NCI-H446 (cell line): ENCODE measurements at regions not wholly inside any gene's neighbourhood (a gene's known extent, or its start where the extent isn't known, plus 50 kb on each side); places are given as distances from the start of the nearest gene placed in this dataset.
"Not testable (repeated sequence)": the region's sequence is repeated elsewhere in the genome, so short reads cannot be mapped to it uniquely, and the experiment has no call there.

Experiments used
- DNase-seq, 2 experiments: peaks; one replicate each; lab custom pipeline; 2025; lab: John Stamatoyannopoulos, UW

GRCh38 chr4:142897518-142897917 lies 51.4 kb upstream of the INPP4B start:
- DNase-seq, result not testable (repeated sequence)

DNA sequence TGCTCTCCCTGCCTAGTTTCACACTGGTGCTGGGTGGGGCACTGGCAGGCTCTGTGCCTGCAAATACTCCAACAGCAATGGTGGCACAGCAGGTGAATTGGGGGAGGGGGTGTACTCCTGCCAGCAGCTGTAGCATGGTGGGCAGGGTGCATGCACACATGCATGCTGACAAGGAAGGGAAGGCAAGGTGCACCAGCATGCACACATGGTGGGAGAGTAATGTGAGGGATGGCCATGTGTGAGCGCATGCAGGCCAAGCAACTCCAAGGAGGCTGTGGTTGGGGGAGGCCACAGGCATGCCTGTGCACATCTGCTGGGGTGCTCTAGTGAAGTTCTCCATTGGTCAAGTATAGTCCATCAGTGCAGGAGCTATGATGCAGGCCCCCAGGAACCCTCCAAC lies 54.5 kb upstream of the INPP4B start:
- no peak for DNase-seq

- peak in 1 of 2 experiments; percentile 6 for DNase-seq
Observed at GRCh38 chr4:142901166-142901662, 55.1 kb upstream of the INPP4B start.

GRCh38 chr4:142903617-142904016 lies 57.5 kb upstream of the INPP4B start:
- DNase-seq, result not testable (repeated sequence)

DNA sequence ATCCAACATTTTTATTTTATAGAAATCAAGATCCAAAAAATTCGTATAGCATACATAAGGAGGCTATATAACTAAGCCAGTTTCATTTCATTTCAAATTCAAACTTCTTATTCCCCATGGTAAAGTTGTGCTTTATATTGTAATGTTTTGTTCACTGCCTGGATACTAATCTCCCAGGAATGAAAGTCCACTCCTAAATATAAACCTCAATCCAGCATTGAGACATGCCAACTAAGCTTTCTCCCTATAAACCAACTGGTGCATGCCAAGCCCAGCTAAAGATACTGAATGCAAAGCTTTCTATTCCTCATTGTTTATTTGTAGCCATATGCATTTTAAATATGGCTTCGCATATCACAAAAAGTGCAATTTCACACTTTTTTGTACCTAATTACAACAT lies 63.8 kb upstream of the INPP4B start:
- no peak for DNase-seq

GRCh38 chr4:142913034-142913433 lies 66.9 kb upstream of the INPP4B start:
- DNase-seq, result no peak

GRCh38 chr4:142913461-142914030 lies 67.4 kb upstream of the INPP4B start:
- no peak for DNase-seq

- no peak for DNase-seq
Observed at GRCh38 chr4:142917678-142918077, 71.6 kb upstream of the INPP4B start.

GRCh38 chr4:142922720-142923119 lies 76.6 kb upstream of the INPP4B start:
- DNase-seq, result no peak

- DNase-seq, result no peak
Observed at GRCh38 chr4:142923619-142924018, 77.5 kb upstream of the INPP4B start.

DNA sequence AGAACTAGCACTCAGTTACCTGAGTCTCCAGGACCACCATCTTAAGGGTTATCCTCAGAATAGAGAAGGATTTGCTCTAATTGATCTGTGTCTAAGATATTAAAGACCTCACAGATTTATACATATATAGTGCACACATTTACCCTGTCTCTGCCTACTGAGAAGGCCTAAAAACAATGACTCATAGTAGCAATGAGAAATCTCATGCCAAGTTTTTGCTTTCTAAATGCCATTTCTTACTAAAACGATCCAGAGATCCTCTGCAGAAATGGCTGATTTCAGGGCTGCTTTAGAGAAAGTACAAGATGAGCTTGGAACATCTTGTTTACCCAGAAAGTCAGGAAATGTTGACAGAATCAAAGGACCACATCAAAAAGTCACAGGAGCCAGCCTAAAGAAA lies 79.1 kb upstream of the INPP4B start:
- no peak for DNase-seq

- DNase-seq, result no peak
Observed at GRCh38 chr4:142927721-142928120, 81.6 kb upstream of the INPP4B start.

DNA sequence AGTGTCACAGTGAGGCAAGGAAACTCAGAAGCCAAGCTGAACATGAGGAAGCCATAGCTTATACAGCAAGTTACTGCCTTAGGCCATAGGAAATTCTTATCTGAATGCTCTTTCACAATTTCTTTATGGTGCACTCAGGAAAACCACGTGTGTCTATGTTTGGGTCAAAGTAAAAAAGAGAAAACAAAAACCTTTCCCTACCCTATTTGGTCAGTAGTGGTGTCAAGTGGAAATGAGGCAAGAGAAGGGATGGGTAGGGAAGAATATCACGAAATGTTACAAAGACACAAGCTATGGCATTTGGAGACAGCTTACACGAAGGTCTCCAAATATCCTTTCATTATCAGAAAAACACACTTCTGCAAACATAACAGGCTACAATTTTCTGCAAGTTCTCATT lies 83.4 kb upstream of the INPP4B start:
- DNase-seq, result no peak

GRCh38 chr4:142933207-142933606 lies 87.1 kb upstream of the INPP4B start:
- DNase-seq, result no peak

- DNase-seq, result peak; percentile 8 to 69
Observed at GRCh38 chr4:142940425-142941330, 94.6 kb upstream of the INPP4B start.

- no peak for DNase-seq
Observed at GRCh38 chr4:142944565-142944964, 98.5 kb upstream of the INPP4B start.

GRCh38 chr4:142952821-142953580 lies 106.9 kb upstream of the INPP4B start:
- no peak for DNase-seq

- DNase-seq, result no peak
Observed at GRCh38 chr4:142954415-142954814, 108.3 kb upstream of the INPP4B start.

- no peak for DNase-seq
Observed at GRCh38 chr4:142955501-142955900, 109.4 kb upstream of the INPP4B start.

DNA sequence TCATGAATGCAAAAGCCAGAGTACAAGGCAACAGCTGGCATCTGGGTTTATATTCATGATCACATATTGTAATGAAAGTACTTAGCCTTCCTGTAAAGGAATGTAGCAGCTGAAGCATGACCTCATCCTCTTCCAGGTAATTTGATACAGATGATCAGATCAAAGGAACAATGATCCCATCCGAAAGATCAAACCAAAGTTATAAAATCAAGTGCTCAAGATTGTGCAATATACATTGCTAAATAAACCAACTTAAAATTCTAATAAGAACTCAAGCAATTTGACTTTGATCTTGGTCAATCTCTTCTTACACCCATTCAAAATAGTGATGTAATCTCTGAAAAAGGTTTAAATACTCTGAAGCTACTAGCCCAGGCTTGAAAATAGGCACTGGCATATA lies 113.1 kb upstream of the INPP4B start:
- no peak for DNase-seq

GRCh38 chr4:142960126-142960525 lies 114.0 kb upstream of the INPP4B start:
- no peak for DNase-seq

- DNase-seq, result no peak
Observed at GRCh38 chr4:142960867-142961644, 115.0 kb upstream of the INPP4B start.
